HG03521 (cell line): ENCODE measurements at regions not wholly inside any gene's neighbourhood (a gene's known extent, or its start where the extent isn't known, plus 50 kb on each side); places are given as distances from the start of the nearest gene placed in this dataset.
"Not testable (repeated sequence)": the region's sequence is repeated elsewhere in the genome, so short reads cannot be mapped to it uniquely, and the experiment has no call there.

Experiments used
- ATAC-seq: cut with Tn5 transposase; IDR thresholded peaks from one replicate; pipeline ENCODE4 v1.9.1; 2021; ENCODE audit warnings: mild to moderate bottlenecking, moderate library complexity; ENCODE audit not compliant: unreplicated experiment

DNA sequence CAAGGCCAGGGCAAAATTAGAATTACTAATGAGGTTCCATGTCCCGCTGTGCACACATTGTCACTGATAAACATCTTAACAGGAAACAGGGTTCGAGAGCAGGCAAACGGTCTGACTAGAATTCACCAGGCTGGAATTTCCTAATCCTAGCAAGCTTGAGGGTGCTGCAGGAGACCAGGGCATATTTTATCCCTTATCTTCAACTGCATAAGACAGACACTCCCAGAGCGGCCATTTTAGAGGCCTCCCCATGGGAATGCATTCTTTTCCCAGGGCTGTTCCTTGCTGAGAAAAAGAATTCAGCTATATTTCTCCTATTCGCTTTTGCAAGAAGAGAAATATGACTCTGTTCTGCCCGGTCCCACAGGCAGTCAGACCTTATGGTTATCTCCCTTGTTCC, 282.5 kb upstream of the TACR3 start:
- not testable (repeated sequence) for ATAC-seq

DNA sequence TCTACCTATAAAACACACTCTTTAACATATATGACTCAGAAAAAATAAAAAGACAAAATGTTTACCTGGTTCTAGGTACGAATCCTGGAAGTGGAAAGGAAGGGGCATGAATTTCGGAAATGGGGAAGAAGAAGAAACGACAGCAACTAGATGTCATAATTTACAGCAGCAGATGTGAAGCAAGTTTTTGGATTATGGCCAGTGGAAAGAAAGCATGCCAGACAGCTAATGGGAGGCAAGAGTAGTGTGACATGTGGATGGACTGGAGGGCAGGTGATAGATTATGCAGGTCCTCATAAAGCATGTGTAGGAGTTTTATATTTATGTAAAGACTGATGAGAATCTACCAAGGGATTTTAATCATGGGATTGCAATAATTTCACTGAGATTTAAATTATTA, 279.0 kb upstream of the TACR3 start:
- no peak for ATAC-seq

GRCh38 chr4:103996637-103997036, 276.9 kb upstream of the TACR3 start:
- ATAC-seq, result no peak

GRCh38 chr4:103996064-103996463, 276.3 kb upstream of the TACR3 start:
- no peak for ATAC-seq

DNA sequence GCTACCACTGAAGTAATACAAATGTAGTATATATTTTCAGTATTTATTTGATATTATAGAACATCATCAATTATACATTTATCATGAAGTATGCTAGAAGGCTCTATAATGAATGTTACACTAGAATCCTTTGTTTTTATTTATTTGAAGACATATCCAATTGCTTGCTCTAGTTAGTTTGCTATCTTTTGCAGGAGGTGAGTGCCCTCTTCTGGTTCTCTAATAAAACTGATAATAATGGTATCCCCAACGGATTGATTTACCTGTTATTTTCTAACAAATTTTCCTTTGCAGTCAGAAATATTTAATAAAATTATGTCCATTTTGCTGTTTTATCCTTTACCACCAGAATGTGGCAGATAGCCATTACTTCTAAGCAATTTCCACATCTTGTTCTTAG, 274.3 kb upstream of the TACR3 start:
- ATAC-seq, result no peak

GRCh38 chr4:103982454-103982853, 262.7 kb upstream of the TACR3 start:
- ATAC-seq, result no peak

DNA sequence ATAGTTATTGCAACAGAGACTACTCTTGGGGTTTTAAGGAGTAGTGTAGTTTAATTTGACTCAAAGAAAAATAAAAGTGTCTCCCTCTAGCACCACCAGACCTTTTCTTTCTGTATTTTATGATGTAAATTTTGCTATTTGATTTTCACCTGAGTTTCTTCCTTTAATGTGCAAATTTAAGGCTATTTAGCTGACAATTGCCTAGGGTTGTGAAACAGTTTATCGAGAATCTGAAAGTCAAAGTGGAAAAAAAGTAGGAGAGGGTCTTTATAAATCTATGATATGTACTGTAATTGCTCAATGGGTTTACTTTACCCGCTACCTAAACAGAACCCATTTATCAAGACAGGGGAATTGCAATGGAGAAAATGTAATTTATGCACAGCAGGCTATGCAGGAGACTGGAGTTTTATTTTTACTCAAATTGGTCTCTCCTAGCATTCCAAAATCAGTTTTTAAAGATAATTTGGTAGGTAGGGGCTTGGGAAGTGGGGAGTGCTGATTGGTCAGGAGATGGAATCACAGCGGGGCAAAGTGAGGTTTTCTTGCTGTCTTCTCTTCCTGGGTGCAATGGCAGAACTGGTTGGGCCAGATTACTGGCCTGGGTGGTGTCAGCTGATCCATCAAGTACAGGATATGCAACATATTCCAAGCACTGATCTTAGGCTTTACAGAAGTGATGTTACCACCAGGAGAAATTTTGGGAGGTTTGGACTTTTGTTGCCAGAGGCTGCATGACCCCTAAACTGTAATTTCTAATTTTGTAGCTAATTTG, 228.6 kb upstream of the TACR3 start:
- no peak for ATAC-seq

DNA sequence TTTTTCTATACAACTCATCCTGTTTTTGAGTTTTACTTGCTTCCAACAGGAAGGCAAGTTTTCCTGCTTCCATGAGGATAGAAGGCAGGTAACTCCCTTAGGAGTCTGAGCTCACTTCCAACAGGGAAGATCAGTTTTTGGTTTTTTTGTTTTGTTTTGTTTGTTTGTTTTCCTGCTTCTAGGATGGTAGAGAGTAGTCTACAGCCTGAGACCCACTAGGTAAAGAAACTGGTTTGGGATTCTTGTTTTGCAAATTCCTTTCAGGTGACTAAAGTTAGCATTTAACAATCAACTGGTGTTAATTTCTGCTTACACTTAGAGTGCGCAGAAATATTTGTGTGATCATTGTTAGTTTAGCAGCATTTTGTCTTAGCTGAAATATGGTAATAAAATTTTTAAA, 227.8 kb upstream of the TACR3 start:
- ATAC-seq, result no peak

DNA sequence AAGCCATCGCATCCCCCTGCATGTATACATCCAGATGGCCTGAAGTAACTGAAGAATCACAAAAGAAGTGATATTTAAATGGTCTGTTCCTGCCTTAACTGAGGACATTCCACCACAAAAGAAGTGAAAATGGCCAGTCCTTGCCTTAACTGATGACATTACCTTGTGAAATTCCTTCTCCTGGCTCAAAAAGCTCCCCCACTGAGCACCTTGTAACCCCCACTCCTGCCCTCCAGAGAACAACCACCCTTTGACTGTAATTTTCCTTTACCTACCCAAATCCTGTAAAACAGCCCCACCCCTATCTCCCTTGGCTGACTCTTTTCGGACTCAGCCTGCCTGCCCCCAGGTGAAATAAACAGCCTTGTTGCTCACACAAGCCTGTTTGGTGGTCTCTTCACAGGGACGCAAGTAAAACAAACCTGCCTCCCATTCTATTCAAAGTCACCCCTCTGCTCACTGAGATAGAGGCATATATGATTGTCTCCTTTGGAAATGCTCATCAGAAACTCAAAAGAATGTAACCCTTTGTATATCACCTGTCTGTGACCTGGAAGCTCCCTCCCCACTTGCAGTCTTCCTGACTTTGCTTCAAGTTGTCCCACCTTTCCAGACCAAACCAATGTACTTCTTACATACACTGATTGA, 227.0 kb upstream of the TACR3 start:
- ATAC-seq, result not testable (repeated sequence)

GRCh38 chr4:103938488-103938887, 218.7 kb upstream of the TACR3 start:
- no peak for ATAC-seq

GRCh38 chr4:103936653-103937145, 216.9 kb upstream of the TACR3 start:
- ATAC-seq, result no peak

DNA sequence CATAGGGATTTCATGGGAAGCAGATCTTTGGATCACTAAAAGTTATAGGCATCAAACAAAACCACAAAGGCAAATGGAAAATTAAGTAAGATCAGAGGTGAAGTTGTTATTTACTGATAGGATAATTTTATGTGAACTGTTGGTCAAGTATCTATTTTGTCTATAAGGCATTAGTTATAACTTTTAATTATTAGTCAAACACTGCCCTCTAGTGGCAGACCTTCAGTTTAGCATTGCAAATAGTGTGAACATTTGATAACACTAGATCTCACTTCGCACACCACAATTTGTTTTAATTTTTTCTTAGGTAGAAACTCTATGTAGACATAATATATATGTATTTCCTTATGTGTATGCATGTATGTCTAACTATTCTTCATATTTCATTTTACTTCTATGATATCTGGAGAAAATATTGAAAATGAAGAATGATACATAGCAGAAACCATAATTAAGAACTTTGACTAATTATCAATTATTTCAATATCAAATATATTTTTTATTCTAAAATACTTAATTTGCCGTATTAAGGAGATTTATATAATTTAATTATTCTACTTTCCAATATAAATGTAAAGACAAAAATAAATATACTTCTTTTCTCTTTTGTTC, 214.5 kb upstream of the TACR3 start:
- ATAC-seq, result peak; percentile 76

DNA sequence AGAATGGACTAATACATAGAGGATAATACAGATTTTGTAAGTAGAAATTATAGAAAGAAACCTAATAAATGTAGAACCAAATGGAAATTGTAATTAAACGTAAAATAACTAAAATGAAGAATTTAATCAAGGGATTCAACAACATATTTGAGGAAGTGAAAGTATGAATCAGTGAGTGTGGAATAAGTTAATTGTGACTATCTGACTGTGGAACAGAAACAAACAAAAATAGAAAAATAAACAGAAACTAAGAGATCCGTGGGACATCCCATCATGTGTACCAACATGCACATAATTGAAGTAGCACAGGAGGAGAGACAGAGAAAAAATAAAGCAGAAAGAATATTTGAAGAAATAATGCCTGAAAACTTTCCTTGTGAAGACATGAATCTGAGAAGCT, 208.6 kb upstream of the TACR3 start:
- ATAC-seq, result no peak

- no peak for ATAC-seq
These were observed 203.8 kb upstream of the TACR3 start for GRCh38 chr4:103923551-103923950.

- ATAC-seq, result no peak
These were observed 198.4 kb upstream of the TACR3 start for GRCh38 chr4:103918214-103918613.

- ATAC-seq, result peak; percentile 89
These were observed 195.6 kb upstream of the TACR3 start for GRCh38 chr4:103915224-103915869.

DNA sequence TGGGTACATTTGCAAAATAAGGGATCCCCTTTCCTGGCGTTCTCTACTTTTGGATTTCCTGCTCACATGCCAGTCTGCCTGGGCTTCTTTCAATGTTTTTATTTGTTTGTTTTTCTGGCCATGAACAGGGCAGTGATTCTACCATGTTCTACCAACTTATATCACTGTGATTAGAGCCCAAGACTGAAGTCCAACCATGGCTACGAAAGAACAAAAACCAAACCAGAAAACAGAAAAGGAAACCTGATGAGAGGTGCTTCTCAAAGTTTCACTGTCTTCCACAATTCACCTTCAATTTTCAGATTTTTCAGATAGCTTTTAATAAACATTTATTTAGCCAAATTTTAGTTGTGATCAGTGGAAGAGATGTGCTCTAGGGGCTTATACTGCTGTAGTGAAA, 187.6 kb upstream of the TACR3 start:
- no peak for ATAC-seq

DNA sequence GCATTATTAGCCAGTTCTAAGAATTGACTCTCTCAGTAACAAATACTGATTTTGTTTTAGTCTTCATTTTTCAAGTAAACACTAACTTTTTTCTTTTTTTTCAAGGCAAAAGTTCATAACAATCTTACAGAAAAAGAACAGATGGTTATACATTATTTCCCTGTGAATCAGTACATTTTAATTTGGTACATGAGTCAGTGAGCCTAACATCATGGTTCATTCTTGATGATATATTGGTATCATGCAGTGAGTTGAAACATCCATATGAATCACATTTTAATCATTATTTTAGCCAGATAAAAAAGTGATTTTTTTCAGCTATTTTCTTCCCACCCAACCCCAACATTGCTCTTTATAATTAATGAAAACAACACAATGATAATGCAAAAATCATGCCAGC, 184.3 kb upstream of the TACR3 start:
- ATAC-seq, result no peak

DNA sequence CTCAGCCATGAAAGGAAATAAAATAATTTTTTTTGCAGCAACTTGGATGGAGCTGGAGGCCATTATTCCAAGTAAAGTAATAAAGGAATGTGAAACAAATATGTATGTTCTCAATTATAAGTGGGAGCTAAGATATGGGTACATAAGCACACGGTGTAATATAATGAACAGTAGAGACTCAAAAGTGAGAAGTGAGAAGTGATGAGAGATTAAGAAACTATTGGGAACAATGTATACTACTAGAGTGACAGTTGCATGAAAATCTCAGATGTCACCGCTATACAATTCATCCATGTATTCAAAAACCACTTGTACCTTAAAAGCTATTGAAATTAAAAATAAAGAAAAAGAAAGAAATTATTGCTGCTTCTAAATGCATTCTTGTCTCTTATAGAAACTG, 182.9 kb upstream of the TACR3 start:
- ATAC-seq, result no peak

DNA sequence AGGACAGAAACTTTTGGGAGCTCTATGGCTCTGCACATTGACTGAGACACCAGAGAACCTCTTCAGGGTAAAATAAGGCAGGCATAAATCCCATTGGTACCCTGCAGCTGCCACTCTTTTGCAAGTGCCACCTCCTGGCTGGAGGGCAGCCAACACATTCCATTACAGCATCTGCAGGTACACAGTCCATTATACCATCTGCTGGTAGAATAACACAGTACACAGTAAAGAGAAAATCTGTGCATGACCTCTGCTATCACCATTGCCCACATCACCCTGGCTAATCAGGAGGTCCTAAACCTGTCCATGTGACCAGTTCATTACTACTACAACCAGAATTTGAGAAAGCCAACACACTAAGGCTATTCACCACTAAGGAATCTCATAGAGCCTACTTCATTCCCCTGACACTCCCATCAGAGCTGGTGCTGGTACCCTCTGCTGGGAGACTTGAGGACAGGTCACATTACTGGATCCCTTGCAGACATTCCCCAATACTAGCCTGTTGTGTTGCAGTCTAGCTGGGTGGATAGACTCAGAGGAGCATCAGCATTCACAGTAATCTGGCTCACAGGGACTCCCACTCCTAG, 176.2 kb upstream of the TACR3 start:
- no peak for ATAC-seq

GRCh38 chr4:103892586-103892985, 172.8 kb upstream of the TACR3 start:
- no peak for ATAC-seq
